NCI-H526 treated with DMSO at 0.1 percent for 48 hours (cell line): ENCODE measurements at regions not wholly inside any gene's neighbourhood (a gene's known extent, or its start where the extent isn't known, plus 50 kb on each side); places are given as distances from the start of the nearest gene placed in this dataset.
"Not testable (repeated sequence)": the region's sequence is repeated elsewhere in the genome, so short reads cannot be mapped to it uniquely, and the experiment has no call there.

ENCODE experiments used
- DNase-seq: peaks from one replicate; lab custom pipeline; 2025; lab: John Stamatoyannopoulos, UW

DNA sequence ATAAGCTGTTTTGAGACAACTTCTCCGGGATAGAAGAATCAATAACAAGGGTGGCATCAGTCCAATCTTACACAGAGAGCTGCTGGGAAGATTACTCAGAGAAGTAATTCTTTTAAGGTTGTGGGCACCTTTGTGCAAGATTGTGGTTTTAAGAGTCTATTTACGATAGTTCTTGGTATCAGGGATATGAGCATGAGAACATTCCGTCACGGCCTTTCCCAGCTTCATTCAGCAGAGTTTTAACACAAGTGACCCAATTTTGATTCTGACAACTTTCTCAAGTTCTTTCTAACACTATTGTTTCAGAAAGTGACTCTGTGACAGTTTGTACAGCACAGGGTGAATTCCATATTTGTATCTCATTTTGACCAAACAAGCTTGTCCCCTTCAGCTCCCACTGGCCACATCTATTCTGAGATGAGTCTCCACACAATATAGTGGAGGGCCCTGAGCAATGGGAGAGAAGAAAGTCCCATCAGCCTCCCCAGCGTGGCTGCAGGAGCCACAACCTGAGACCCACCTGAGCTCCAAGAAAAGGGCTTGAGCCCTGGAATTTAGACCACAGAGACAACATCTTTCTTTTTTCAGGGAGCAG, 869.2 kb downstream of the TMEM121 start:
- no peak for DNase-seq

DNA sequence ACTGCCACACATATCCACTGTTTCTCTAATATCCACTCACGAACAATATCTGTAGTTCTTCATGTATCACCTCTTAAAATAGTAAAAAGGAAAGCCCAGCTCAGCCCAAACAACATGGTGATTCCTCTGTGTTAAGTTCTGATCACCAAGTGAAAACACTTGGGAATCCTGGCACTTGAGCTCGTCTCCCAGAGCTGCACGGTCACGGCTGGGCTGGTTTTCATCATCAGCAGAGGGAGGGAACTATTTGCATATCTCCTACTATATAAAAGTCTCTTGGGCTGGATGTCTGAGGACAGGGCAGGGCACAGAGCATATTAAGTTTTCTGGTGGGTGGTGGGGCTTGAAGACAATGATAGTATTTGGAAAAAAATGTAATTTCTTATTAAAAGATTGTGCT, 870.6 kb downstream of the TMEM121 start:
- peak; percentile 72 for DNase-seq

DNA sequence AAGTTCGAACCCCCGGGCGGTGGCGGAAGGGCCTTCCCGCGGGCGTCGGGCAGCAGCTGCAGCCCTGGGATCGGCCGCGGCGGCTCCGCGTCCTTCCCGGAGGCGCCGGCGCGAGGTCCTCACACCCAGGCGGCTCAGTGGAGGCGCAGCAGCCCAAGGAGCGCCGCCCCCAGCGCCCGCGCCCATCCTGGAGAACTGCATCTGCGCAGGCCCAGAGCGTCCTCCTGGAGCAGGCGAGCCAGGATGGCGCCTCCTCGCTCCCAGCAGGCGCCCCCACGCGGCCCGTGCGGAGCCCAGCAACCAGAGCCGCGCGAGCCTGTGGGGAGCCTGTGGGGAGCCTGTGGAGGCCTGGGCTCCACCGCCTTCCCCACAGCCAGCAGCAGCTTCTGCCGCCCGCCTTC, 872.5 kb downstream of the TMEM121 start:
- DNase-seq: not testable (repeated sequence)

DNA sequence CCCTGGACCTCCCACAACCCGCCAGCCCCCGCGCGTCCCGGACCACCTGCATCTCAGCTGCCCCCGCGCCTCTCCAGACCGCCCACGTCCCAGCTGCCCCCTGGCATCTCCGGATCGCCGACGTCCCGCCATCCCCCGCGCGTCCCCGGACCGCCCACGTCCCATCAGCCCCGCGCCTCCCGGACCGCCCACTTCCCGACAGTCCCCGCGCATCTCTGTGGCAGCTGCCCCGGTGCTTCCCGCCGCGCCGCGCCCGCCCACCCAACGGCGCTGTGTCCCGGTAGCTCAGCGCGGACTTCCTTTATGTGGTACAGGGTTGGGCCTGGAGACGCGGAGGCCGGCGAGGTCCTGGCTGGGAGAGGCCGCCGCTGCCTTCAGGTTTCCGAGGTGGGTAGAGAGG, 874.9 kb downstream of the TMEM121 start:
- not testable (repeated sequence) for DNase-seq

DNA sequence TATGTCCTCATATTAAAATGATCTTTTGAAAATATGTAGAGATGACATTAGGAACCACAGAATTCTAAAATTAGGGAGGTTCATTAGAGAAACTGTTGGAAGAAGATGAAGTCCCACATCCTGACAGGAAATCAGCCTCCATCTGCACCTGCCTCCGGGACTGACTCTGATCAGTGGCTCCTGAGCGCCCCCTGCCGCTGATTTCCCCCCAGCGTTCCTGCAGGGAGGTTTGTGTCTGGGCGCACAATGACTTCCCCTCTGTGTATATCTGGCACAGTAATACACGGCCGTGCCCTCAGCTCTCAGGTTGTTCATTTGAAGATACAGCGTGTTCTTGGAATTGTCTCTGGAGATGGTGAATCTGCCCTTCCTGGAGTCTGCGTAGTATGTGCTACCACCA, 883.8 kb downstream of the TMEM121 start:
- not testable (repeated sequence) for DNase-seq

DNA sequence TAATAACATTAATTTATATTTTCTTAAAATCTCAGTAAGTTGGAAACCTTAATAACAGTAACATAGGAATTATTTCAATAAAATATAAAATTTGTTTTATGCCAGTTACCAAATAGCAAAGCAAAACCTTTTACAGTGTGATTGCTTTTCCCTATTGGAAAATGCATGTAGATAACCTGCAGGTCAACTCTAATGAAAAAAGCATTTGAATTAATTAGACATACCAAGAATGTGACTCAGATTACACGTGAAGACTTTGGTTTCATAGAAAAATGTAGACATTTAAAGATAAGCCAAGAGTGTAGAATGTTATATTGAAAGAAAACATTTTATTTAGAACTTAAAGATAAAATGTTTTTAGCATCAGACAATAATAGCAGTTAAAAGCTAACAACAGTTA, 888.1 kb downstream of the TMEM121 start:
- DNase-seq: no peak

DNA sequence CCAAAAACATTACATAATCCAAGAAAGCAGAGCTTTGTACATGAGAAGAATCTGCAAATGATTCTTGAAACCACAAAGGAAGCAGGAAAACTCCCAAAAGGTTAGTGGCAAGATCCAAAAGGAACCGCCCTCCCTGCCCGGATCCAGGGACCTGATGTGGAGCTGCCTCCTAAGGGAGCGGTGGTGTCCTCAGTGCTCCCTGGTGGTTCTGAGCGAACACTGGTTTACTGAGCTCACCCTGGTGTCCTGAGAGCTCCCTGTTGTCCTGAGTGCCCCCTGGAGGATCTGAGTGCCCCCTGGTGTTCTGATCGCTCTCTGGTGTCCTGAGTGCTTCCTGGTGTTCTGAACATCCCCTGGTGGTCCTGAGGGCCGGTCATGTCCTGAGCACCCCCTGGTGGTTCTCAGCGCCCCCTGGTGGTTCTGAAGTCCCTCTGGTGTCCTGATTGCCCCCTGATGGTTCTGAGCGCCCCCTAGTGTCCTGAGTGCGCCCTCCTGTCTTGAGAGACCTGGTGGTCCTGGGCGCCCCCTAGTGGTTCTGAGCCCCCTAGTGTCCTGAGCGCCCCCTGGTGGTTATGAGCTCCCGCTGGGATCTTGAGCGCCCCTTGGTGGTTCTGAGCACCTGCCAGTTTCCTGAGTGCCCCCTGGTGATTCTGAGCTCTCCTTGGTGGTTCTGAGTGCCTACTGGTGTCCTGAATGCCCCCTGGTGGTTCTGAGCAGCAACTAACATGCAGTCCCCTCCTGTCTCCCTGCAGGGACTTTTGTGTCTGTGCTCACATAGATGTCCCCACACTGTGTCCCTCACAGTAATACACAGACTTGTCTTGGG, 891.1 kb downstream of the TMEM121 start:
- DNase-seq: no peak

DNA sequence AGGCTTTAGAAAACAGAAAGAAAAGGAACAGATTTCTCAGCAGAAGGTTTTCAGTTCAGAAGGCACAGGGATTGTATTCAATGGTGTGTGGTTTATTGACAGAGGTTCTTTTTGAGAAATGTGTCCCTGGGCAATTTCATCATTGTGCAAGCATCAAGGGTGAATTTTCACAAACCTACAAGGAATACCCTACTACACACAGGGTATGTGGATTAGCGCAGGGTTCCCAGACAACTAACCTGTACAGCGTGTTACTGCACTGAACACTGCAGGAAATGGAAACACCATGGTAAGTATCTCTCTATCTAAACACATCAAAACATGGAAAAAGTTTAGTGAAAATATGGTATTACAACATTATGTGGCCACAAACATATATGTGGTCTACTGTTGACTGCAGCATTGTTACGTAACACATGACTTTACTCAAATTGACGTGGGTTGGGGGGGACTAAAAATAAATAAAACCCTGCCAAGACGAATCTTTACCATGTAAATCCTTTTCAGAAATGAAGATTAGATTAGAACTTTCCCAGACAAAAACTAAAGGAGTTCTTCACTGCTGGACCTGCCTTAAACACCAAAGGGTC, 893.1 kb downstream of the TMEM121 start:
- no peak for DNase-seq

DNA sequence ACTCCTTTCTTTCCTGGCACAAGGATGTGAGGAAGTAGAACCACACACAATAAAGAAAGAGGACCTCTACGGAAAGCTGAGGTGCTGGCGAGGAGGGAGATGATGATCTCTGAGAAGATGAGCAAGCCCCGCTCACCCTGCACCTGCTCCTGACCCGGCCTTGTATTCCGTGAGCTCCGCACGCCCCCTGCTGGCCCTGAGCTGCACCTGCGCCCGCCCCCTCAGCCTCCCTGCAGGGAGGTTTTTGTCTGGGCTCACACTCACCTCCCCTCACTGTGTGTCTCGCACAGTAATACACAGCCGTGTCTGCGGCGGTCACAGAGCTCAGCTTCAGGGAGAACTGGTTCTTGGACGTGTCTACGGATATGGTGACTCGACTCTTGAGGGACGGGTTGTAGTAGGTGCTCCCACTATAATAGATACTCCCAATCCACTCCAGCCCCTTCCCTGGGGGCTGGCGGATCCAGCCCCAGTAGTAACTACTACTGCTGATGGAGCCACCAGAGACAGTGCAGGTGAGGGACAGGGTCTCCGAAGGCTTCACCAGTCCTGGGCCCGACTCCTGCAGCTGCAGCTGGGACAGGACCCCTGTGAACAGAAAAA, 895.1 kb downstream of the TMEM121 start:
- DNase-seq: peak; percentile 14

DNA sequence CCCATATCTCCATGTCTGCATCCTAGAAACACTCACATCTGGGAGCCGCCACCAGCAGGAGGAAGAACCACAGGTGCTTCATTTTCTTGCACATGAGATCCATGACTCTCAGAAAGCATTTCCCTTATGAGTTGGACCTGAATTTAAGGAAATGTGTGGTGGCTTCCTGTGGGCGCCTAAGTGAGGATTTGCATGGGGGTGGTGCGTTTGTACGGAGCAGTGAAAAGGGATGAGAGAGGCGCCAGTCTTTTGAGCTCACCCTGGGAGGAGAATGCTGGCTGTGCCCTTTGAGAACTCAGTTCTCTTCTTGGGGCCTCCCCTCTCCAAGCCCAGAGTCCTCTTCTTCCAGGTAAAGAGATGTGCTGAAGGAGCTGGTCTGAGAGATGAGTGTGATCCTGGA, 895.7 kb downstream of the TMEM121 start:
- DNase-seq: no peak

DNA sequence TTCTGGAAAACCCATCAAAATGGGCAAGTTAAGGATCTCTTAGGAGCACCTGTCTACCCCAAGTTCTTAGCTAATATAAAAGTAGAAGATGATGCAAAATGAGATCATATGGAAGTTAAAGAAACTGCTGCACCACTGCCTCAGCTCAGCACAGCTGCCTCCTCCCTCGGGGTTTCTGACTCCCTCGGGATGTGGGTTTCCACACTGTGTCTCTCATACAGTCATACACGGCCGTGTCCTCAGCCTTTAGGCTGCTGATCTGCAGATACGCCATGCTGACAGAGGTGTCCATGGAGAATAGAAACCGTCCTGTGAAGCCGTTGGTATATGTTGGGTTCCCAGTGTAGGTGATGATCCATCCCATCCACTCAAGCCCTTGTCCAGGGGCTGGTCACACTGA, 898.8 kb downstream of the TMEM121 start:
- DNase-seq: not testable (repeated sequence)

DNA sequence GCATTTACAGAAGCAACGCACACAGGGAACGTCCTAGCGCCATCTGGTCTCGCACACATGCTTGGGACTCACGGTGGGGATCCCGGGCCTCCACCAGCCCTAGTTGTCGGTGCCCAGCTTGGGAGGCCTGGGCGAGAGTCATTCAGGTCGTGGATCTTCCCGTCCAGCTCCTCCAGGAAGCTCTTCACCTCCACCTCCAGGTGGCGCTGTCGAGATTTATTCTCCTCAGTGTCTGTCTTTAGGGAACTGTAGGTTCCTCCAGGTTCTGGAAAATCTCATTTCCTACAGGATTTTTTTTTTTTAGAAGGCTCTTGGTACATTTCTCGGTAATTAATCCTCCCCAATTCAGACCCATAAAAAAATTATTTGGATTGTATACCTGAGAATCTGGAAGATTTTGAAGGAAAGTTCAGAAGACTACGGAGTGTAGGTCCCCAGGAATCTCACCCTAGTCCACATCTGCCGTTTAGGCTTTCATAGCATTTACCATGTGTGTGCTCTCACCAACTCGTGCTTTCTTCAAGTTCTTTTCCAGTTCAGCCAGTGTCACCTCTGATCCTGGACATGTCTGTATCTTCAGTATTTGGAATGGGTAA, 910.0 kb downstream of the TMEM121 start:
- peak; percentile 2 for DNase-seq

DNA sequence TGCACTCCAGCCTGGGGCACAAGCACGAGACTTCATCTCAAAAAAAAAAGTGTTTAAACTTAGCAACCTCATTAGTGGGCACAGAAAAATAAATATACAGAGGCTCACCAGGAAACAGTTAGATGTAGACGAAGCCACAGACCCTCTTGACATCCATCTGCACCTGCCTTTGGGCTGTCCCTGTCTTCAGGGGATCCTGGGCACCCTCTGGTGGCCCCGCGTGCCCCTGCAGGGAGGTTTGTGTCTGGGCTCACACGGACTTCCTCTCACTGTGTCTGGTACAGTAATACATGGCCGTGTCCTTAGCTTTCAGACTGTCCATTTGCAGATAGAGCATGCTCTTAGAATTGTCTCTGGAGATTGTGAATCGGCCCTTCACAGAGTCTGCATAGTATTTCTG, 916.5 kb downstream of the TMEM121 start:
- no peak for DNase-seq

DNA sequence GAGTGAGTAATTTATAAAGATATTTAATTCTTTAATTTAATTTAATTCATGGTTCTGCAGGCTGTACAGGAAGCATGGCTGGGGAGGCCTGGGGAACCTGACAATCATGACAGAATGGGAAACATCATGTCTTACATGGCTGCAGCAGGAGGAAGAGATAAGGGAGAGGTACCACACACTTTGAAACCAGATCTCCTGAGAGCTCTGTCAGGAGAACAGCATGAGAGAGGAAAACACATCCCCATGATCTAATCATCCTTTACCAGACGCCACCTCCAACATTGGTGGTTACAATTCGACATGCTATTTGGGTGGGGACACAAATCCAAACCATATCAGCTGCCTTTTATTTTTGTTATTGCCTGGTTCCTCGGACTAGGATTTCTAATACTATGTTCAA, 928.6 kb downstream of the TMEM121 start:
- DNase-seq: no peak

DNA sequence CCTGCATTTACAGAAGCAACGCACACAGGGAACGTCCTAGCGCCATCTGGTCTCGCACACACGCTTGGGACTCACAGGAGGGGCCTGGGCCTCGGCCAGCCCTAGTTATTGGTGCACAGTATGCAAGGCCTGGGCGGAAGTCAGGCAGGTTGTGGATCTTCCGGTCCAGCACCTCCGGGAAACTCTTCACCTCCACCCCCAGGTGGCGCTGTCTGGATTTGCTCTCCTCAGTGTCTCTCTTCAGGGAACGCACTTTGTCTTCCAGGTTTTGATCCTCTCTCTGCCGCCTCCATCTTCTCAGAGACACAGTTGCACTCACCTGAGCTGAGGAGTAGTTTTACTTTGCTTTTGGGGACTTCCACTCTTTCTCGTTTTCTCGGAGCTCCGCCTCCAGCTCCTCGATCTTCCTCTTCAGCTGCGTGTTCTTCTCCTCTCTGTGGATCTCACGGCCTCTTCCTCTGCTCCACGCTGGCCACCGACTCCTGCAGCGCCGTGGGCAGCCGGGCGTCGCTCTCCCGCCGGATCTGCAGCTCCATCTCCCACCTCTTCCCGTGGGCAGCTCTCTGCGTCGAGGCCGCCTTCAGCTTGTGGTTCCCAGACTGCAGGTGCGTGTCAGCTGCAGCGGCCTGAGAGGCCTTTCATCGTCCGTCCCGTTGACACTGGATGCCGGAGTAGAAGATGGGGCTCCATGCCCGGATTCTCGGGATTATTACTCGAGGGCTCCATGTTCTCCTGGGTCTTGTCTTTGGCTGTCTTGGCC, 933.8 kb downstream of the TMEM121 start:
- DNase-seq: no peak

DNA sequence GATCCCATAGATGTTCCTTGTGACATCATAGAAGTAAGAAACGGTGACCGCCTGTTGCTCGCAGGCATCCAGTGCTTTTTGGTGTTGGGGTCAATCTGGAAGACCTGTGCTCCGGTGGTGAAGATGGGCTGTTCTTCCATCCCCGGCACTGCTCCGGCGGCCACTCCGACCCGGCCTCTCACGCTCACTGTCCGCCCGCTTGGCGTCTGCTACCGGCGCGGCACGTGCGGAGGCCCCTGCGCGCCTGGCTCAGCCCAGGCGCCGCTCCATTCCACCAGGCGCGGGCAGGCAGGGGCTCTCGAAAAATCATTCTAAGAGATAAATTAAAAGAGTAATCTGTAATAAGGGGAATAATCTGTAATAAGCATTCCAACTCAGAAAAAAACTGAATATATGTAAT, 934.5 kb downstream of the TMEM121 start:
- DNase-seq: no peak

DNA sequence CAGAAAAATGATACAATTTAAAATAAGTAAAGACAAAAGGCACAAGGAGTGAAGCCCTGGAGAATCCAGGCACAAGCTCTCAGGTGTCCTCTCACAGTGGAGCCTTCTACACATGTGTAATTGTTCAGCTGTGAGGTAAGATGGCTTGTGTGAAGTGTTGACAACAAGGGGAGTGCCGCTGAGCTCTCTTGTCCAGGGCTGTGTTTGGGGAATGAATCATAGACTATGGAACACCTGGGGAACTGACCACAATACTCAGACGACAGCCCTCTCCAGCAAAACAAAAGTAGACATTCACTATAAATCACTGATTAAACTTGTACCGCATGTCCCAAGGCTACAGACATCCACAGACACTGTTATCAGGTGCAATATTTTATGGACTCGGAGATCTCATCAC, 940.1 kb downstream of the TMEM121 start:
- not testable (repeated sequence) for DNase-seq

DNA sequence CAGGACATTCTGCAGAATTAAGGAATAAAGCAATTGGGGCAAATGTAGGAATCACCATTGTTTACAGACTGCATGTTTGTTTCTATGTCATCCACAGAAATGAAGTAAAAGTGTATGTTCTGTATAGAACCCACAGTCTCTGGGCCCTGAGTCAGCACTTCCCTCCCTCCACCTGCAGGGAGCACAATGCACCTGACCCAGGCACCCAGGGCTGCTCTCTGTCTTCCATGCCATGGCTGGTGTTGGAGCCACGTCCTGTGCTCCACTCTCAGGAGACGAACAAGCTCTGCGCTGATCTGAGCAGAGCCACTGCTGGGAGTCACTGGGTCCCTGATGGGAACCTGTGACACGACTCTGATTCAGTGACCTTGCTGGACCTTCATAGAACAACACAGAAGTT, 942.5 kb downstream of the TMEM121 start:
- DNase-seq: not testable (repeated sequence)

DNA sequence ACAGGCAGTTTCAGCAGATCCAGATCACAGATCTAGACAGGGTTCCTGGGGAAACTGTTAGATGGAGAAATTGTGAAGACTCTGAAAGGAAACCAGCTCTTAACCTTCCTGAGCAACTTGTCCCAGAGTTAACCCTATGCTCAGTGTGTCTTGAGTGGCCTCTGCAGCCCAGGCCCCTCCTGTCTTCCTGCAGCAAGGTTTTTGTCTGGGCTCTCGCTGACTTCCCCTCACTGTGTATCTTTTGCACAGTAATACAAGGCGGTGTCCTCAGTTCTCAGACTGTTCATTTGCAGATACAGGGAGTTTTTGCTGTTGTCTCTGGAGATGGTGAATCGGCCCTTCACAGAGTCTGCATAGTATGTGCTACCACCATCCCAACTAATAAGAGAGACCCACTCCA, 943.6 kb downstream of the TMEM121 start:
- DNase-seq: not testable (repeated sequence)

DNA sequence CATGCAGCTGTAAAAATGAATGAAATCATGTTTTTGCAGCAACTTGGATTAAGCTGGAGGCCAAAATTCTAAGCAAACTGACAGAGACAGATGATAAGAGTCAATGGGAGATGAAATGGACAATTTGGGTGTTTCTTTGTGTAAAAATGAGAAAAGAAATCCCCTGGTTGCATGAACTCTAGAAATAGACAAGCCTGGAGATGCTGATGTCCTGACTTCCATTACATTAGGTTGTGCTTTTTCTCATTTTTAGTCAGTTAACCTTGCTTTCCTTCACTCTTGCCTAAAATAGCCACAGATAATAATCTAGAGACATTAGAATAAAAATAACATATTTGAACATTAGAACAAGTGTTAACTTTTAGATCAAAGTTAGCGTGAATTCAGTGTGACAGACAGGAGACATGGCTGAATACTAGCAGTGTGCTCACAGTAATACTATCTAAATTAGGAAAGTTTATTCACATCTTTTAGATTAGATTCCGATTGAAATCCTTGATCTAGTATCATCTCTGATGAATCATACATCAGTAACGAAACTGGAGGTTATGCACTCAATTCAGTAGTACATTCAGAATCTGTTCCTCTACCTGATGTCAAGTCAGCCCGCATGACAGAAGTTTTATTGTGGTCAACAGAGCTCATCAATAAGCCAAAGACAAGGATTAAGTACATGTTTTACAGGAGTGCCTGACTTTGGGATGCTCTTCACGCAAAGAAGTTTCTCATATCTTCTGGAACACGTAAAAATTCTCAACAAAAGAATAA, 948.1 kb downstream of the TMEM121 start:
- not testable (repeated sequence) for DNase-seq

DNA sequence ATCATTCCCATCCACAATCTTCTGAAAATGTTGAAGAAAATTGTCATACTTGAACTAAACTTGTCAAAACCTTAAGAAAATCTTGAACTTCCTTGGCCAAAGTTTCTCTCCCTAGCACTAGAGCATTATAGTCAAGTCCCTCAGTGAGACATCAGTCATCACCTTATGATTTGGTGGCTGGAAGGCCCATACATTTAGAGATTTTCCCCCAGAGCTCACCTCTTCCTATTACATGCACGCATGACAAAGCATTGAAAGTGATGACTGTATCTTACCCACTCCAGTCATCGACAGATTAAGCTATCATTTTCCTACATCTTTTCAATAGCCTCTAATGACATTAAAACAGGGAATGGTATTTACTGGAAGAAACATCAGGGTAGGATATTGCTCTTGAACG, 948.8 kb downstream of the TMEM121 start:
- DNase-seq: not testable (repeated sequence)
